COR-L47 (cell line): ENCODE measurements at regions not wholly inside any gene's neighbourhood (a gene's known extent, or its start where the extent isn't known, plus 50 kb on each side); places are given as distances from the start of the nearest gene placed in this dataset.
"Not testable (repeated sequence)": the region's sequence is repeated elsewhere in the genome, so short reads cannot be mapped to it uniquely, and the experiment has no call there.

Source experiments
- DNase-seq: peaks from one replicate; lab custom pipeline; 2025; lab: John Stamatoyannopoulos, UW

GRCh38 chr6:103893141-103893581, 966.6 kb downstream of the HACE1 start:
- DNase-seq, result no peak

- no peak for DNase-seq
Observed at GRCh38 chr6:103886951-103887350, 972.8 kb downstream of the HACE1 start.

GRCh38 chr6:103885446-103885845, 974.3 kb downstream of the HACE1 start:
- no peak for DNase-seq

GRCh38 chr6:103879800-103880199, 979.9 kb downstream of the HACE1 start:
- DNase-seq, result no peak

GRCh38 chr6:103875221-103875620, 984.5 kb downstream of the HACE1 start:
- DNase-seq, result no peak

- no peak for DNase-seq
Observed at GRCh38 chr6:103874575-103874974, 985.1 kb downstream of the HACE1 start.

- DNase-seq, result no peak
Observed at GRCh38 chr6:103872678-103873077, 987.0 kb downstream of the HACE1 start.

- no peak for DNase-seq
Observed at GRCh38 chr6:103872233-103872632, 987.5 kb downstream of the HACE1 start.

GRCh38 chr6:103870970-103871369, 988.7 kb downstream of the HACE1 start:
- DNase-seq, result no peak

GRCh38 chr6:103862297-103862696, 997.4 kb downstream of the HACE1 start:
- DNase-seq, result no peak

GRCh38 chr6:103858003-103858402, 1001.7 kb downstream of the HACE1 start:
- DNase-seq, result no peak

- DNase-seq, result no peak
Observed at GRCh38 chr6:103855750-103856149, 1004.0 kb downstream of the HACE1 start.

GRCh38 chr6:103854059-103854458, 1005.7 kb downstream of the HACE1 start:
- DNase-seq, result no peak

- no peak for DNase-seq
Observed at GRCh38 chr6:103838457-103838856, 1021.3 kb downstream of the HACE1 start.

GRCh38 chr6:103826209-103826608, 1033.5 kb downstream of the HACE1 start:
- DNase-seq, result no peak

- no peak for DNase-seq
Observed at GRCh38 chr6:103820148-103820547, 1039.6 kb downstream of the HACE1 start.

- DNase-seq, result no peak
Observed at GRCh38 chr6:103819509-103819908, 1040.2 kb downstream of the HACE1 start.

- no peak for DNase-seq
Observed at GRCh38 chr6:103812970-103813369, 1046.7 kb downstream of the HACE1 start.

- not testable (repeated sequence) for DNase-seq
Observed at GRCh38 chr6:103801901-103802479, 1057.7 kb downstream of the HACE1 start.

GRCh38 chr6:103799971-103800670, 1059.6 kb downstream of the HACE1 start:
- no peak for DNase-seq

GRCh38 chr6:103798166-103798565, 1061.6 kb downstream of the HACE1 start:
- DNase-seq, result no peak

GRCh38 chr6:103797738-103798137, 1062.0 kb downstream of the HACE1 start:
- DNase-seq, result peak; percentile 40

- DNase-seq, result no peak
Observed at GRCh38 chr6:103791458-103791857, 1068.3 kb downstream of the HACE1 start.

GRCh38 chr6:103784117-103784516, 1075.6 kb downstream of the HACE1 start:
- DNase-seq, result no peak
